H1 (cell line): ENCODE measurements at regions not wholly inside any gene's neighbourhood (a gene's known extent, or its start where the extent isn't known, plus 50 kb on each side); places are given as distances from the start of the nearest gene placed in this dataset.

Experiments used
- CTCF ChIP-seq, 3 experiments: IDR thresholded peaks; 1 replicate in 2 of 3; 2 replicates in 1 of 3; pipeline versions ENCODE4 v1.5.1 to v1.6.1; 2011; ENCODE audit warnings: low read length in 3 of 3, mild to moderate bottlenecking in 3 of 3, inconsistent platforms in 2 of 3, low read depth in 1 of 3, moderate library complexity in 1 of 3; ENCODE audit not compliant: insufficient read depth in 1 of 3; ENCODE audit errors: control extremely low read depth in 1 of 3
- POLR2A ChIP-seq, 2 experiments: IDR thresholded peaks; 1 replicate in 1 of 2; 2 replicates in 1 of 2; pipeline ENCODE4 v1.6.1; 2011; ENCODE audit warnings: low read depth in 2 of 2, low read length in 2 of 2, mild to moderate bottlenecking in 2 of 2; ENCODE audit errors: control extremely low read depth in 1 of 2
- POLR2AphosphoS5 ChIP-seq: IDR thresholded peaks from 2 replicates; pipeline ENCODE4 v1.6.1; 2011; ENCODE audit warnings: low read depth, low read length

- TF ChIP-seq CTCF (IDR thresholded peaks at IDR 0.05; ENCODE audit: control extremely low read depth in 1 of 3, insufficient read depth in 1 of 3, low read depth in 1 of 3, low read length in 3 of 3) = no peak
- no peak for TF ChIP-seq POLR2A (IDR thresholded peaks at IDR 0.05; ENCODE audit: control extremely low read depth in 1 of 2, low read depth in 2 of 2, low read length in 2 of 2)
- TF ChIP-seq POLR2AphosphoS5 = no peak
Measured at GRCh38 chr7:10723832-10724231, 249.8 kb upstream of the PHF14 start.
